ENCODE measurements at regions not wholly inside any gene's neighbourhood (a gene's known extent, or its start where the extent isn't known, plus 50 kb on each side); places are given as distances from the start of the nearest gene placed in this dataset.

DNA sequence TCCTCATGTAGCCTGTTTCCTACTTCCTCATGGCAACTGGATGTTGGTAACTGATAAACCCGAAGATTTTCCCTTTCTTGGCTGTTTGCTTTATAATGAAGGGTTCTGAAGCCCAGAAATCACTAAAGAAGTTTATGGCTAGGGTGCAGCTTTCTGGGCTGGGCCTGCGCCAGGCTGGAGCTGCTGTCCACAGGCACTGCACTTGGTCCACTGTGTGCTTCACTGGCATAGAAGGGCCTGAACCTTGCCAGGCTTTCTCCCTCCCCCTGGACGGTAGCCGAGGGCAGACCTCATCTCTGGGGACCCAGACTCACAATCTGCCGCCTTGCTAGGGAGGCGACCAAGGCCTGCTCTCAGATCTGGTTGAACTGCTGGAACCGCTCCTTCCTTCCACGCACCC is 133.3 kb upstream of the SPRED2 start:
- H3K27ac ChIP-seq (ENCODE audit: low read length) = no peak overlapping the region
- H2AFZ ChIP-seq (ENCODE audit: low read depth, low read length) = no peak overlapping the region
- H3K4me1 ChIP-seq (ENCODE audit: insufficient read depth, low read length) = peaks cover 7% of the 10 kb centered on the region; the same call in 1 of the 2 replicates
- no peaks in the 10 kb centered on the region for H4K20me1 ChIP-seq (ENCODE audit: insufficient read depth, low read length)
- H3K36me3 ChIP-seq (ENCODE audit: insufficient read depth, low read length) = no peaks in the 10 kb centered on the region
- ATAC-seq (ENCODE audit: insufficient read depth, low read depth) (no peak), DNase-seq (no peak)
- no peak overlapping the region for H3K9ac ChIP-seq (ENCODE audit: low read depth, low read length)
- H3K27me3 ChIP-seq (ENCODE audit: insufficient read depth, low read length, poor library complexity) = peaks cover 23% of the 10 kb centered on the region
- H3K79me2 ChIP-seq (ENCODE audit: insufficient read depth, low read length) = no peaks in the 10 kb centered on the region
- TF ChIP-seq EZH2 (IDR thresholded peaks at IDR 0.05; ENCODE audit: borderline replicate concordance, low read depth, low read length, severe bottlenecking) = no peak
- TF ChIP-seq, protein P1, sequence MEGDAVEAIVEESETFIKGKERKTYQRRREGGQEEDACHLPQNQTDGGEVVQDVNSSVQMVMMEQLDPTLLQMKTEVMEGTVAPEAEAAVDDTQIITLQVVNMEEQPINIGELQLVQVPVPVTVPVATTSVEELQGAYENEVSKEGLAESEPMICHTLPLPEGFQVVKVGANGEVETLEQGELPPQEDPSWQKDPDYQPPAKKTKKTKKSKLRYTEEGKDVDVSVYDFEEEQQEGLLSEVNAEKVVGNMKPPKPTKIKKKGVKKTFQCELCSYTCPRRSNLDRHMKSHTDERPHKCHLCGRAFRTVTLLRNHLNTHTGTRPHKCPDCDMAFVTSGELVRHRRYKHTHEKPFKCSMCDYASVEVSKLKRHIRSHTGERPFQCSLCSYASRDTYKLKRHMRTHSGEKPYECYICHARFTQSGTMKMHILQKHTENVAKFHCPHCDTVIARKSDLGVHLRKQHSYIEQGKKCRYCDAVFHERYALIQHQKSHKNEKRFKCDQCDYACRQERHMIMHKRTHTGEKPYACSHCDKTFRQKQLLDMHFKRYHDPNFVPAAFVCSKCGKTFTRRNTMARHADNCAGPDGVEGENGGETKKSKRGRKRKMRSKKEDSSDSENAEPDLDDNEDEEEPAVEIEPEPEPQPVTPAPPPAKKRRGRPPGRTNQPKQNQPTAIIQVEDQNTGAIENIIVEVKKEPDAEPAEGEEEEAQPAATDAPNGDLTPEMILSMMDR (IDR thresholded peaks at IDR 0.05; ENCODE audit: borderline replicate concordance, extremely low read depth, low read length, poor library complexity, severe bottlenecking) = no peak
- no peak overlapping the region for H3K4me2 ChIP-seq (ENCODE audit: insufficient read depth, low read length)
- no peaks in the 10 kb centered on the region for H3K9me3 ChIP-seq (ENCODE audit: insufficient read depth, low read length, severe bottlenecking)
- H3K4me3 ChIP-seq (ENCODE audit: low read depth in 1 of 2, low read length in 2 of 2) = no peak overlapping the region

DNA sequence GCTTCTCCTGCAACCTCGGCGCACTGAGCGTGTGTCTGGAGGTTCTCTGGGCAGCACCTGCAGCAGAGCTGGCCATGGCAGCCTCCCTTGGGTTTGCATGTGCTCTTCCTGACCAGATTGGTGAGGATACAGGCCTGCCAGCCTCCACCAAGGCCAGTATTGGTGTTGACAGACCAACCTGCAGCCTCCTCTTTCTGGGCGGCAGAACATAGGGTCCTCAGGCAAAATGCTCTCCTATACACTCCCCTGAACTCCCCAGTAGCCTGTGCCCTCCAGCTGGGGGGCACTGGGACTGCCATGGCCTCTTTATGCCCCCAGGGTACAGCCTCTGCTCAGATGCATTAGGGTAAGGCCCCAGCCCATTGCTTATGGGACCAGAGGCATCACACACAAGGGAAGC is 131.9 kb upstream of the SPRED2 start:
- Histone ChIP-seq H3K9ac (ENCODE audit: low read depth, low read length) (no peak overlapping the region), H3K9me3 (ENCODE audit: insufficient read depth, low read length, severe bottlenecking) (no peaks in the 10 kb centered on the region), H3K27ac (ENCODE audit: low read length) (no peak overlapping the region), H3K4me2 (ENCODE audit: insufficient read depth, low read length) (no peak overlapping the region), H3K36me3 (ENCODE audit: insufficient read depth, low read length) (no peaks in the 10 kb centered on the region), H3K27me3 (ENCODE audit: insufficient read depth, low read length, poor library complexity) (peaks cover 23% of the 10 kb centered on the region), H2AFZ (ENCODE audit: low read depth, low read length) (no peak overlapping the region), H4K20me1 (ENCODE audit: insufficient read depth, low read length) (no peaks in the 10 kb centered on the region), H3K79me2 (ENCODE audit: insufficient read depth, low read length) (no peaks in the 10 kb centered on the region), H3K4me3 (ENCODE audit: low read depth in 1 of 2, low read length in 2 of 2) (no peak overlapping the region), H3K4me1 (ENCODE audit: insufficient read depth, low read length) (peaks cover 7% of the 10 kb centered on the region; the same call in 1 of the 2 replicates)
- no peak for TF ChIP-seq EZH2 (IDR thresholded peaks at IDR 0.05; ENCODE audit: borderline replicate concordance, low read depth, low read length, severe bottlenecking)
- TF ChIP-seq, protein P1 (IDR thresholded peaks at IDR 0.05; ENCODE audit: borderline replicate concordance, extremely low read depth, low read length, poor library complexity, severe bottlenecking) = no peak
- no peak for DNase-seq
- no peak for ATAC-seq (ENCODE audit: insufficient read depth, low read depth)

DNA sequence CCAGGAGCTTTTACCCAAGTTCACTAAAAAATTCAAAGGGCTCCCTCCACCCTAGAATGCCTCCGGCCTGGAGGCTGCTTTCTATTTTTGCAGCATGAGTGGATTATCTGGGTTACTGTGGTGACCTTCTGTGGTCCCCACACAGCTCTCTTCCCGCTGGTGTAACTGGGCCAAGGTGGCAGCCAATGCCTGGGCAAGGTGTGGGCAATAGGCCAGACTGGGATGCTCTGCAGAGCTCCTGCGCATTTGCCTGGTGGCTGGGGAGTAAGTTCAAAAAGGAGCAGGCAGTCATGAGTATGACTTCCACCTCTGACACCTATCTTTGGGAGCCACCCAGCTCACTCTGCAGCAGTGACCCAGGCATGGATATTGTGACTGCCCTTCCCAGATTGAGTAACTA is 130.5 kb upstream of the SPRED2 start:
- Histone ChIP-seq H3K4me1 (ENCODE audit: insufficient read depth, low read length) (peaks cover 7% of the 10 kb centered on the region; the same call in 1 of the 2 replicates), H3K27ac (ENCODE audit: low read length) (no peak overlapping the region), H3K4me3 (ENCODE audit: low read depth in 1 of 2, low read length in 2 of 2) (no peak overlapping the region), H3K4me2 (ENCODE audit: insufficient read depth, low read length) (no peak overlapping the region), H4K20me1 (ENCODE audit: insufficient read depth, low read length) (no peaks in the 10 kb centered on the region), H3K79me2 (ENCODE audit: insufficient read depth, low read length) (no peaks in the 10 kb centered on the region), H3K9ac (ENCODE audit: low read depth, low read length) (no peak overlapping the region), H3K9me3 (ENCODE audit: insufficient read depth, low read length, severe bottlenecking) (no peaks in the 10 kb centered on the region), H3K36me3 (ENCODE audit: insufficient read depth, low read length) (no peaks in the 10 kb centered on the region), H2AFZ (ENCODE audit: low read depth, low read length) (no peak overlapping the region), H3K27me3 (ENCODE audit: insufficient read depth, low read length, poor library complexity) (peaks cover 23% of the 10 kb centered on the region)
- DNase-seq (no peak), ATAC-seq (ENCODE audit: insufficient read depth, low read depth) (no peak)
- TF ChIP-seq EZH2 (IDR thresholded peaks at IDR 0.05; ENCODE audit: borderline replicate concordance, low read depth, low read length, severe bottlenecking) = no peak
- TF ChIP-seq, protein P1 (IDR thresholded peaks at IDR 0.05; ENCODE audit: borderline replicate concordance, extremely low read depth, low read length, poor library complexity, severe bottlenecking) = no peak

DNA sequence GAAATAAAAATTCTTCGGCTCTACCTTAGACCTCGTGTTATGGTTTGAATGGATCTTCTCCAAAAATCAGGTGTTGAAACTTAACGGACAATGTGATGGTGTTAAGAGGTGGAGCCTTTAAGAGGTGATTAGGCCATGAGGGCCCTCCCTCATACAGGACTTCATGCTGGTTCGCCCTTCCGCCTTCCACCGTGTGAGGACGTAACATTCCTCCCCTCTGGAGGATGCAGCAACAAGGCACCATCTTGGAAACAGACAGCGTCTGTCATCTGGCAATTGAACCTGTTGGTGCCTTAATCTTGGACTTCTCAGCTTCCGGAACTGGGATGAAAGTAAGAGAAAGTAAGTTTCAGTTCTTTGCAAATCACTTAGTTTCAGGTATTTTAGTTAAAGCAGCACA is 126.3 kb upstream of the SPRED2 start:
- no peaks in the 10 kb centered on the region for H3K79me2 ChIP-seq (ENCODE audit: insufficient read depth, low read length)
- H3K4me3 ChIP-seq (ENCODE audit: low read depth in 1 of 2, low read length in 2 of 2) = no peak overlapping the region
- no peaks in the 10 kb centered on the region; the same call in 1 of the 2 replicates for H4K20me1 ChIP-seq (ENCODE audit: insufficient read depth, low read length)
- no peak overlapping the region for H3K4me2 ChIP-seq (ENCODE audit: insufficient read depth, low read length)
- no peaks in the 10 kb centered on the region for H3K36me3 ChIP-seq (ENCODE audit: insufficient read depth, low read length)
- TF ChIP-seq EZH2 (IDR thresholded peaks at IDR 0.05; ENCODE audit: borderline replicate concordance, low read depth, low read length, severe bottlenecking) = no peak
- TF ChIP-seq, protein P1 (IDR thresholded peaks at IDR 0.05; ENCODE audit: borderline replicate concordance, extremely low read depth, low read length, poor library complexity, severe bottlenecking) = no peak
- no peak overlapping the region for H3K9ac ChIP-seq (ENCODE audit: low read depth, low read length)
- DNase-seq (no peak), ATAC-seq (ENCODE audit: insufficient read depth, low read depth) (no peak)
- no peaks in the 10 kb centered on the region for H3K4me1 ChIP-seq (ENCODE audit: insufficient read depth, low read length)
- H3K27ac ChIP-seq (ENCODE audit: low read length) = no peak overlapping the region
- peaks cover 3% of the 10 kb centered on the region for H3K27me3 ChIP-seq (ENCODE audit: insufficient read depth, low read length, poor library complexity)
- H2AFZ ChIP-seq (ENCODE audit: low read depth, low read length) = no peak overlapping the region
- H3K9me3 ChIP-seq (ENCODE audit: insufficient read depth, low read length, severe bottlenecking) = no peaks in the 10 kb centered on the region
